Prostate gland (tissue), 2 donors: ENCODE measurements at regions not wholly inside any gene's neighbourhood (a gene's known extent, or its start where the extent isn't known, plus 50 kb on each side); places are given as distances from the start of the nearest gene placed in this dataset.

Experiments
- DNase-seq: peaks from one replicate; pipeline ENCODE4 v3.0.0-alpha.2; 2019; ENCODE audit warnings: low spot score
- H3K27ac ChIP-seq, 2 donors: fragments of 200-600 bp; sonication (generic); 2 replicates each; pipeline ENCODE4 v1.5.1; 2017 to 2019
- H3K27me3 ChIP-seq: fragments of 200-600 bp; sonication (generic); replicated peaks from 2 replicates; pipeline ENCODE4 v1.5.1; 2019; ENCODE audit not compliant: insufficient read depth
- H3K36me3 ChIP-seq, 2 donors: fragments of 200-600 bp; sonication (generic); 1 replicate in 1 of 2; 2 replicates in 1 of 2; pipeline versions ENCODE4 v1.5.1 to v1.8.1; 2017 to 2019
- H3K4me1 ChIP-seq: fragments of 200-600 bp; sonication (generic); replicated peaks from 2 replicates; pipeline ENCODE4 v1.5.1; 2019
- H3K4me3 ChIP-seq, 2 donors: fragments of 200-600 bp; sonication (generic); 2 replicates each; pipeline ENCODE4 v1.5.1; 2017 to 2019
- H3K9me3 ChIP-seq: fragments of 200-600 bp; sonication (generic); 2 replicates; pipeline ENCODE4 v1.5.1; 2017
- CTCF ChIP-seq, 4 experiments: fragments of 200-600 bp in 2 of 4; fragments of 450-650 bp in 2 of 4; sonication (generic) in 2 of 4; IDR thresholded peaks; 1 replicate in 3 of 4; 2 replicates in 1 of 4; pipeline ENCODE4 v1.5.1; 2016 to 2019; ENCODE audit warnings: antibody characterized with exemption in 4 of 4, mild to moderate bottlenecking in 2 of 4, moderate library complexity in 2 of 4
- POLR2A ChIP-seq: fragments of 450-650 bp; IDR thresholded peaks from one replicate; pipeline ENCODE4 v1.6.1; 2016; ENCODE audit warnings: antibody characterized with exemption, mild to moderate bottlenecking
- POLR2AphosphoS5 ChIP-seq: sonication (generic); formaldehyde crosslinking; IDR thresholded peaks from one replicate; pipeline ENCODE4 v1.6.1; 2017; ENCODE audit warnings: antibody characterized with exemption
- WGBS: methylation state at CpG from one replicate; pipeline ENCODE4 v1.1.5; 2018; 5-methylcytosine and 5-hydroxymethylcytosine counted together
- intact Hi-C: fragments of 100-400 bp; cut with DNase I; formaldehyde crosslinking; loops from one replicate; pipeline ENCODE4 v1.14.2; 2022

- no peak overlapping the region for H3K4me3 ChIP-seq
- H3K4me1 ChIP-seq = no peaks in the 10 kb centered on the region
- H3K9me3 ChIP-seq = no peaks in the 10 kb centered on the region
- H3K36me3 ChIP-seq = no peaks in the 10 kb centered on the region
- H3K27me3 ChIP-seq = no peaks in the 10 kb centered on the region
- WGBS = 91% methylated on average over 4 of the region's 4 CpGs
- no peak for DNase-seq
- no peak overlapping the region for H3K27ac ChIP-seq
- TF ChIP-seq POLR2A (no peak), CTCF (IDR thresholded peaks at IDR 0.05) (no peak), POLR2AphosphoS5 (no peak)
- intact Hi-C loops = no loop called here
Observed at GRCh38 chr10:125479059-125479458, 203.9 kb downstream of the TEX36 start.

GRCh38 chr10:125475815-125476214, 207.1 kb downstream of the TEX36 start:
- Histone ChIP-seq H3K4me3 (no peak overlapping the region), H3K27ac (no peak overlapping the region), H3K27me3 (no peaks in the 10 kb centered on the region), H3K4me1 (no peaks in the 10 kb centered on the region), H3K36me3 (no peaks in the 10 kb centered on the region), H3K9me3 (no peaks in the 10 kb centered on the region)
- intact Hi-C loops = no loop called here
- 68% methylated on average over 2 of the region's 2 CpGs for WGBS
- TF ChIP-seq CTCF (IDR thresholded peaks at IDR 0.05) = no peak
- no peak for TF ChIP-seq POLR2A
- TF ChIP-seq POLR2AphosphoS5 = no peak
- DNase-seq = no peak

GRCh38 chr10:125473143-125473793, 209.7 kb downstream of the TEX36 start:
- no peaks in the 10 kb centered on the region for H3K4me1 ChIP-seq
- no peaks in the 10 kb centered on the region for H3K9me3 ChIP-seq
- intact Hi-C loops = no loop called here
- TF ChIP-seq POLR2A = no peak
- TF ChIP-seq POLR2AphosphoS5 = no peak
- no peak for TF ChIP-seq CTCF (IDR thresholded peaks at IDR 0.05)
- no peaks in the 10 kb centered on the region for H3K27me3 ChIP-seq
- 60% methylated on average over 7 of the region's 7 CpGs for WGBS
- H3K4me3 ChIP-seq = no peak overlapping the region
- no peaks in the 10 kb centered on the region for H3K36me3 ChIP-seq
- H3K27ac ChIP-seq = no peak overlapping the region
- no peak for DNase-seq

GRCh38 chr10:125472010-125472607, 210.9 kb downstream of the TEX36 start:
- no peaks in the 10 kb centered on the region for H3K9me3 ChIP-seq
- WGBS = 93% methylated on average over 4 of the region's 4 CpGs
- H3K27ac ChIP-seq = no peak overlapping the region
- TF ChIP-seq CTCF (IDR thresholded peaks at IDR 0.05) (no peak), POLR2A (no peak), POLR2AphosphoS5 (no peak)
- no peaks in the 10 kb centered on the region for H3K4me1 ChIP-seq
- H3K27me3 ChIP-seq = no peaks in the 10 kb centered on the region
- no peak for DNase-seq
- intact Hi-C loops = no loop called here
- H3K4me3 ChIP-seq = no peak overlapping the region
- no peaks in the 10 kb centered on the region for H3K36me3 ChIP-seq

GRCh38 chr10:125468278-125468677, 214.7 kb downstream of the TEX36 start:
- no peaks in the 10 kb centered on the region for H3K36me3 ChIP-seq
- H3K27me3 ChIP-seq = no peaks in the 10 kb centered on the region
- WGBS = 91% methylated on average over 16 of the region's 16 CpGs
- no peaks in the 10 kb centered on the region for H3K9me3 ChIP-seq
- no peak for DNase-seq
- TF ChIP-seq POLR2A (no peak), CTCF (IDR thresholded peaks at IDR 0.05) (no peak), POLR2AphosphoS5 (no peak)
- H3K4me3 ChIP-seq = no peak overlapping the region
- H3K4me1 ChIP-seq = no peaks in the 10 kb centered on the region
- intact Hi-C loops = no loop called here
- H3K27ac ChIP-seq = no peak overlapping the region
